HepG2 (cell line): ENCODE measurements at regions not wholly inside any gene's neighbourhood (a gene's known extent, or its start where the extent isn't known, plus 50 kb on each side); places are given as distances from the start of the nearest gene placed in this dataset.

Source experiments
- ATAC-seq: fragments of 200-7000 bp; cut with Tn5 transposase; 3 replicates; pipeline ENCODE4 v1.9.1; 2020; ENCODE audit warnings: mild to moderate bottlenecking, moderate library complexity
- BruUV-seq: library from RNA; stranded (reverse); fragments of 400-500 nt; replicated peaks from 2 replicates; lab custom pipeline; 2021; lab: Mats Ljungman, UMichigan
- CTCF ChIA-PET: fragments of 300-600 bp; formaldehyde crosslinking; extraction: SDS; loops from one replicate; lab custom pipeline; 2021; ENCODE audit warnings: low total read pairs, inconsistent platforms, low intra/inter-chr PET ratio; lab: Yijun Ruan, JAX
- POLR2A ChIA-PET: fragments of 350-600 bp; sonication (Branson Sonifier 250); formaldehyde crosslinking; loops from one replicate; lab custom pipeline; 2020; ENCODE audit warnings: antibody characterized with exemption, inconsistent platforms; lab: Yijun Ruan, JAX
- DNase-seq: peaks from one replicate; pipeline ENCODE4 v3.0.0-alpha.2; 2015; ENCODE audit warnings: low spot score
- FAIRE-seq: peaks from 3 replicates; lab custom pipeline; 2011; peaks lifted over from hg19 to GRCh38; lab: Jason Lieb, UNC
- H2AFZ ChIP-seq: one replicate; pipeline ENCODE4 v1.6.1; 2011; ENCODE audit warnings: low read length, inconsistent platforms
- H3K27ac ChIP-seq: fragments of 300-600 bp; 3 replicates; pipeline ENCODE4 v1.8.0; 2011; ENCODE audit warnings: mixed run types, mild to moderate bottlenecking, mixed read lengths, low read length, inconsistent platforms; ENCODE audit not compliant: insufficient read depth; ENCODE audit errors: extremely low read length
- H3K27me3 ChIP-seq, 2 experiments: fragments of 200-600 bp in 1 of 2; 2 replicates in 1 of 2; 3 replicates in 1 of 2; pipeline versions ENCODE4 v1.6.0 to v1.8.0; 2011; ENCODE audit warnings: low read length in 2 of 2, mild to moderate bottlenecking in 2 of 2, moderate library complexity in 2 of 2, inconsistent platforms in 1 of 2; ENCODE audit not compliant: insufficient read depth in 2 of 2, control insufficient read depth in 1 of 2
- H3K36me3 ChIP-seq, 2 experiments: fragments of 200-600 bp in 1 of 2; replicated peaks in 1 of 2; 2 replicates in 1 of 2; 3 replicates in 1 of 2; pipeline versions ENCODE4 v1.5.1 to v1.8.0; 2011; ENCODE audit warnings: low read length in 2 of 2, inconsistent platforms in 1 of 2; ENCODE audit not compliant: insufficient read depth in 2 of 2, control insufficient read depth in 1 of 2
- H3K4me1 ChIP-seq: 2 replicates; pipeline ENCODE4 v1.5.1; 2012; ENCODE audit warnings: low read length, inconsistent platforms; ENCODE audit not compliant: insufficient read depth
- H3K4me2 ChIP-seq: 2 replicates; pipeline ENCODE4 v1.6.0; 2011; ENCODE audit warnings: low read depth, low read length, inconsistent platforms
- H3K4me3 ChIP-seq, 3 experiments: fragments of 200-600 bp in 1 of 3; sonication (generic), shearing (Covaris generic) in 1 of 3; replicated peaks in 1 of 3; 2 replicates each; pipeline ENCODE4 v1.5.1; 2011 to 2016; ENCODE audit warnings: low read length in 3 of 3, inconsistent platforms in 2 of 3, low read depth in 2 of 3, mild to moderate bottlenecking in 2 of 3, control low read depth in 1 of 3, mixed read lengths in 1 of 3; ENCODE audit not compliant: insufficient read depth in 1 of 3
- H3K79me2 ChIP-seq: one replicate; pipeline ENCODE4 v1.6.1; 2011; ENCODE audit warnings: low read length, inconsistent platforms; ENCODE audit not compliant: insufficient read depth
- H3K9ac ChIP-seq: 2 replicates; pipeline ENCODE4 v1.6.0; 2011; ENCODE audit warnings: mild to moderate bottlenecking, low read depth, low read length, inconsistent platforms; ENCODE audit not compliant: insufficient read depth
- H3K9me3 ChIP-seq: 2 replicates; pipeline ENCODE4 v1.5.1; 2012; ENCODE audit warnings: mild to moderate bottlenecking, low read length
- H4K20me1 ChIP-seq: 2 replicates; pipeline ENCODE4 v1.6.0; 2011; ENCODE audit warnings: inconsistent platforms, mild to moderate bottlenecking, low read length, moderate library complexity; ENCODE audit not compliant: insufficient read depth
- FOXM1 ChIP-seq: sonication (generic); formaldehyde crosslinking; IDR thresholded peaks from 2 replicates; pipeline ENCODE4 v1.5.0; 2020; ENCODE audit warnings: missing genetic modification reagents
- HNF4G ChIP-seq, 2 experiments: sonication (generic) in 1 of 2; formaldehyde crosslinking in 1 of 2; IDR thresholded peaks; 2 replicates each; pipeline versions ENCODE4 v1.4.0 to v1.6.1; 2011 to 2020; ENCODE audit warnings: borderline replicate concordance in 2 of 2, low read depth in 2 of 2, mild to moderate bottlenecking in 2 of 2, low read length in 1 of 2, missing genetic modification reagents in 1 of 2, moderate library complexity in 1 of 2
- IRX3 ChIP-seq: sonication (generic); formaldehyde crosslinking; IDR thresholded peaks from 2 replicates; pipeline ENCODE4 v1.8.1; 2023; ENCODE audit warnings: mild to moderate bottlenecking, low read depth, missing genetic modification reagents, borderline replicate concordance
- JUNB ChIP-seq: sonication (generic); formaldehyde crosslinking; IDR thresholded peaks from 2 replicates; pipeline ENCODE4 v1.8.0; 2022; ENCODE audit warnings: missing genetic modification reagents, mild to moderate bottlenecking, borderline replicate concordance
- MAFF ChIP-seq: IDR thresholded peaks from 2 replicates; pipeline ENCODE4 v1.6.1; 2011; ENCODE audit warnings: low read depth, low read length, improper control_type of control experiment
- MAFK ChIP-seq, 2 experiments: IDR thresholded peaks in 1 of 2; conservative IDR thresholded peaks in 1 of 2; 2 replicates each; pipeline ENCODE4 v1.6.1; 2011; ENCODE audit warnings: improper control_type of control experiment in 2 of 2, low read length in 2 of 2
- NR2F6 ChIP-seq, 2 experiments: IDR thresholded peaks; 2 replicates each; pipeline ENCODE4 v1.6.1; 2016; ENCODE audit warnings: antibody characterized with exemption in 1 of 2, mild to moderate bottlenecking in 1 of 2
- PITX1 ChIP-seq: sonication (generic); formaldehyde crosslinking; IDR thresholded peaks from 2 replicates; pipeline ENCODE4 v1.5.1; 2020; ENCODE audit warnings: mild to moderate bottlenecking, missing genetic modification reagents
- ZNF136 ChIP-seq: sonication (generic); formaldehyde crosslinking; IDR thresholded peaks from 2 replicates; pipeline ENCODE4 v1.8.1; 2022; ENCODE audit warnings: low read depth, mild to moderate bottlenecking, moderate library complexity, missing genetic modification reagents
- WGBS: methylation state at CpG from one replicate; pipeline ENCODE4 v1.1.6; 2017; ENCODE audit warnings: low lambda C conversion rate; 5-methylcytosine and 5-hydroxymethylcytosine counted together
- in situ Hi-C: cut with HindIII; loops from 2 replicates; pipeline ENCODE4 v1.10.0; 2017; ENCODE audit warnings: low pct_unique_long_range_greater_than_20kb; ENCODE audit not compliant: extremely low pct_ligation_motif_present
- intact Hi-C: fragments of 100-400 bp; cut with micrococcal nuclease; formaldehyde crosslinking; loops from one replicate; pipeline ENCODE4 v1.10.0; 2022; ENCODE audit not compliant: unreplicated experiment
- TF ChIP-seq, protein P1 (sequence below): sonication (generic); formaldehyde crosslinking; IDR thresholded peaks from 2 replicates; pipeline ENCODE4 v1.5.0; 2020; ENCODE audit warnings: mild to moderate bottlenecking, missing genetic modification reagents, borderline replicate concordance
- TF ChIP-seq, protein P2 (sequence below): sonication (generic); formaldehyde crosslinking; IDR thresholded peaks from 2 replicates; pipeline ENCODE4 v1.4.0; 2020; ENCODE audit warnings: missing genetic modification reagents
- TF ChIP-seq, protein P3 (sequence below): IDR thresholded peaks from 2 replicates; pipeline ENCODE4 v1.6.1; 2016; ENCODE audit warnings: low read depth
- TF ChIP-seq, protein P4 (sequence below): sonication (generic); IDR thresholded peaks from 2 replicates; pipeline ENCODE4 v1.6.1; 2016; ENCODE audit warnings: low read depth, borderline replicate concordance
- TF ChIP-seq, protein P5 (sequence below): sonication (generic); formaldehyde crosslinking; IDR thresholded peaks from 2 replicates; pipeline ENCODE4 v1.4.0; 2020; ENCODE audit warnings: mild to moderate bottlenecking, missing genetic modification reagents
- TF ChIP-seq, protein P6 (sequence below): sonication (generic); formaldehyde crosslinking; IDR thresholded peaks from 2 replicates; pipeline ENCODE4 v1.5.0; 2020; ENCODE audit warnings: missing genetic modification reagents, mild to moderate bottlenecking, borderline replicate concordance

DNA sequence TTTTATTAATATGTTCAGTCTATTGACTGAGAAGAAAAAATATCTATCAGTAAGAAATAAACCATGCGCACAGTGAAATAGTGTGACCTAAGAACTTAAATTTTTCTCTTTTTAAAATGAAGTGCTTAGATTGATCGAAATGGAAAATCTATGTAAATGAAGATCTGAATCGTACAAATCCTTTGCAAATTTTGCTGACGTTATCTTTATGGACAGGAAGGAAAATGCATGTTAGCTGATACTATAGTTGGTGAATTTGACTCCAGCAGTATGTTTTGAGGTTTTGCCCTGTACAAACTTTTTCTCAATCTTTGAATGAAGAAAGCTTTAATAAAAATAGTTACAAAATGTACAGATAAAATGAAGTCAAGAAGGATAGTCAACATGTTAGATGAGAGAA is 82.9 kb downstream of the NRN1 start (continued):
- TF ChIP-seq, protein P1, sequence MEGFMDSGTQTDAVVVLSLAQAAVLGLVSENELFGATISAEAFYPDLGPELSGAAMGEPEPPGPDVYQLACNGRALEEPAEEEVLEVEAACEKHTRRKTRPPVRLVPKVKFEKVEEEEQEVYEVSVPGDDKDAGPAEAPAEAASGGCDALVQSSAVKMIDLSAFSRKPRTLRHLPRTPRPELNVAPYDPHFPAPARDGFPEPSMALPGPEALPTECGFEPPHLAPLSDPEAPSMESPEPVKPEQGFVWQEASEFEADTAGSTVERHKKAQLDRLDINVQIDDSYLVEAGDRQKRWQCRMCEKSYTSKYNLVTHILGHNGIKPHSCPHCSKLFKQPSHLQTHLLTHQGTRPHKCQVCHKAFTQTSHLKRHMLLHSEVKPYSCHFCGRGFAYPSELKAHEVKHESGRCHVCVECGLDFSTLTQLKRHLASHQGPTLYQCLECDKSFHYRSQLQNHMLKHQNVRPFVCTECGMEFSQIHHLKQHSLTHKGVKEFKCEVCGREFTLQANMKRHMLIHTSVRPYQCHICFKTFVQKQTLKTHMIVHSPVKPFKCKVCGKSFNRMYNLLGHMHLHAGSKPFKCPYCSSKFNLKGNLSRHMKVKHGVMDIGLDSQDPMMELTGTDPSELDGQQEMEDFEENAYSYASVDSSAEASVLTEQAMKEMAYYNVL = no peak
- TF ChIP-seq IRX3 (CRISPR knock-in tag) = no peak
- TF ChIP-seq, protein P2, sequence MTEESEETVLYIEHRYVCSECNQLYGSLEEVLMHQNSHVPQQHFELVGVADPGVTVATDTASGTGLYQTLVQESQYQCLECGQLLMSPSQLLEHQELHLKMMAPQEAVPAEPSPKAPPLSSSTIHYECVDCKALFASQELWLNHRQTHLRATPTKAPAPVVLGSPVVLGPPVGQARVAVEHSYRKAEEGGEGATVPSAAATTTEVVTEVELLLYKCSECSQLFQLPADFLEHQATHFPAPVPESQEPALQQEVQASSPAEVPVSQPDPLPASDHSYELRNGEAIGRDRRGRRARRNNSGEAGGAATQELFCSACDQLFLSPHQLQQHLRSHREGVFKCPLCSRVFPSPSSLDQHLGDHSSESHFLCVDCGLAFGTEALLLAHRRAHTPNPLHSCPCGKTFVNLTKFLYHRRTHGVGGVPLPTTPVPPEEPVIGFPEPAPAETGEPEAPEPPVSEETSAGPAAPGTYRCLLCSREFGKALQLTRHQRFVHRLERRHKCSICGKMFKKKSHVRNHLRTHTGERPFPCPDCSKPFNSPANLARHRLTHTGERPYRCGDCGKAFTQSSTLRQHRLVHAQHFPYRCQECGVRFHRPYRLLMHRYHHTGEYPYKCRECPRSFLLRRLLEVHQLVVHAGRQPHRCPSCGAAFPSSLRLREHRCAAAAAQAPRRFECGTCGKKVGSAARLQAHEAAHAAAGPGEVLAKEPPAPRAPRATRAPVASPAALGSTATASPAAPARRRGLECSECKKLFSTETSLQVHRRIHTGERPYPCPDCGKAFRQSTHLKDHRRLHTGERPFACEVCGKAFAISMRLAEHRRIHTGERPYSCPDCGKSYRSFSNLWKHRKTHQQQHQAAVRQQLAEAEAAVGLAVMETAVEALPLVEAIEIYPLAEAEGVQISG (CRISPR knock-in tag) = no peak
- TF ChIP-seq MAFF = peak; percentile 88
- TF ChIP-seq ZNF136 (CRISPR knock-in tag) = no peak
- no peak for TF ChIP-seq JUNB
- TF ChIP-seq MAFK (conservative IDR thresholded peaks at IDR 0.05 in 1 of 2, IDR thresholded peaks at IDR 0.05 in 1 of 2; ENCODE audit: low read length in 2 of 2) = peak; percentile 86 to 90
- TF ChIP-seq, all 625 proteins: peak for 2

DNA sequence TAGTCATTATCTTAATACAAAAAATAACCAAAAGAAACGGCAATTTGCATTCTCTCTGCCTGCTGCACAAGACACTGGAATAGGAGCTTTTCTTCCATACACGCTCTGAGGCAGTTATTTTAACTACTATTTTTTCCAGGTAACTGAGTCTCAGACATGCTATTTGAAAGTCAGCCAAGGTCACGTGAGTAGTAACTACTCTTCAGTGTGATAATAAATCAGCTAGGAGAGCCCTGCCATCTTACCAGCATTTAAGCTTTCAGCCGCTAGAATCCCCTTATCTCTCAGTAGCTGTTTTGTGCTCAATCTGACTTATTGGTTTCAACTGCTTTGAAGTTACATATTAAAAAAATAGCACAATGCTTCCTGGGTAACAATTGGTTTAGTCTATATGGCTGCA is 84.5 kb downstream of the NRN1 start:
- H3K4me3 ChIP-seq = no peak overlapping the region
- no peaks in the 10 kb centered on the region for H3K79me2 ChIP-seq
- intact Hi-C loops = no loop called here
- no peaks in the 10 kb centered on the region for H3K4me1 ChIP-seq
- no peaks in the 10 kb centered on the region for H3K9me3 ChIP-seq
- no peaks in the 10 kb centered on the region for H4K20me1 ChIP-seq
- in situ Hi-C loops = no loop called here
- no peak overlapping the region for H3K9ac ChIP-seq
- ChIA-PET POLR2A (no interaction called here), CTCF (no interaction called here)
- H3K4me2 ChIP-seq = no peak overlapping the region
- H3K27ac ChIP-seq = no peak overlapping the region
- no peaks in the 10 kb centered on the region for H3K27me3 ChIP-seq
- 17% methylated on average over 4 of the region's 4 CpGs for WGBS
- DNase-seq (no peak), ATAC-seq (no peak), FAIRE-seq (no peak)
- no TSS peak for BruUV-seq
- no peak overlapping the region for H2AFZ ChIP-seq
- H3K36me3 ChIP-seq = no peaks in the 10 kb centered on the region
- TF ChIP-seq, protein P3, sequence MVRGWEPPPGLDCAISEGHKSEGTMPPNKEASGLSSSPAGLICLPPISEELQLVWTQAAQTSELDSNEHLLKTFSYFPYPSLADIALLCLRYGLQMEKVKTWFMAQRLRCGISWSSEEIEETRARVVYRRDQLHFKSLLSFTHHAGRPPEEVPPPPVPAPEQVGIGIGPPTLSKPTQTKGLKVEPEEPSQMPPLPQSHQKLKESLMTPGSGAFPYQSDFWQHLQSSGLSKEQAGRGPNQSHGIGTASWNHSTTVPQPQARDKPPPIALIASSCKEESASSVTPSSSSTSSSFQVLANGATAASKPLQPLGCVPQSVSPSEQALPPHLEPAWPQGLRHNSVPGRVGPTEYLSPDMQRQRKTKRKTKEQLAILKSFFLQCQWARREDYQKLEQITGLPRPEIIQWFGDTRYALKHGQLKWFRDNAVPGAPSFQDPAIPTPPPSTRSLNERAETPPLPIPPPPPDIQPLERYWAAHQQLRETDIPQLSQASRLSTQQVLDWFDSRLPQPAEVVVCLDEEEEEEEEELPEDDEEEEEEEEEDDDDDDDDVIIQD (CRISPR knock-in tag) = no peak
- TF ChIP-seq PITX1 (CRISPR knock-in tag) = no peak
- TF ChIP-seq, protein P4, sequence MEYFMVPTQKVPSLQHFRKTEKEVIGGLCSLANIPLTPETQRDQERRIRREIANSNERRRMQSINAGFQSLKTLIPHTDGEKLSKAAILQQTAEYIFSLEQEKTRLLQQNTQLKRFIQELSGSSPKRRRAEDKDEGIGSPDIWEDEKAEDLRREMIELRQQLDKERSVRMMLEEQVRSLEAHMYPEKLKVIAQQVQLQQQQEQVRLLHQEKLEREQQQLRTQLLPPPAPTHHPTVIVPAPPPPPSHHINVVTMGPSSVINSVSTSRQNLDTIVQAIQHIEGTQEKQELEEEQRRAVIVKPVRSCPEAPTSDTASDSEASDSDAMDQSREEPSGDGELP = no peak
- TF ChIP-seq, protein P5, sequence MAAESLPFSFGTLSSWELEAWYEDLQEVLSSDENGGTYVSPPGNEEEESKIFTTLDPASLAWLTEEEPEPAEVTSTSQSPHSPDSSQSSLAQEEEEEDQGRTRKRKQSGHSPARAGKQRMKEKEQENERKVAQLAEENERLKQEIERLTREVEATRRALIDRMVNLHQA (CRISPR knock-in tag) = no peak
- TF ChIP-seq HNF4G (IDR thresholded peaks at IDR 0.05; ENCODE audit: borderline replicate concordance, low read depth, low read length) = no peak
- TF ChIP-seq HNF4G (CRISPR knock-in tag; IDR thresholded peaks at IDR 0.05; ENCODE audit: borderline replicate concordance, low read depth) = no peak
- no peak for TF ChIP-seq FOXM1
- TF ChIP-seq NR2F6 (IDR thresholded peaks at IDR 0.05) = no peak
- no peak for TF ChIP-seq NR2F6 (CRISPR knock-in tag; IDR thresholded peaks at IDR 0.05)
- TF ChIP-seq, protein P6, sequence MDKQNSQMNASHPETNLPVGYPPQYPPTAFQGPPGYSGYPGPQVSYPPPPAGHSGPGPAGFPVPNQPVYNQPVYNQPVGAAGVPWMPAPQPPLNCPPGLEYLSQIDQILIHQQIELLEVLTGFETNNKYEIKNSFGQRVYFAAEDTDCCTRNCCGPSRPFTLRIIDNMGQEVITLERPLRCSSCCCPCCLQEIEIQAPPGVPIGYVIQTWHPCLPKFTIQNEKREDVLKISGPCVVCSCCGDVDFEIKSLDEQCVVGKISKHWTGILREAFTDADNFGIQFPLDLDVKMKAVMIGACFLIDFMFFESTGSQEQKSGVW (CRISPR knock-in tag) = no peak
